WTC11 (cell line): ENCODE measurements at regions not wholly inside any gene's neighbourhood (a gene's known extent, or its start where the extent isn't known, plus 50 kb on each side); places are given as distances from the start of the nearest gene placed in this dataset.

ENCODE experiments used
- ATAC-seq: fragments of 200-7000 bp; cut with Tn5 transposase; 2 replicates; pipeline ENCODE4 v1.10.0; 2021; ENCODE audit warnings: mild to moderate bottlenecking, moderate library complexity
- CTCF ChIA-PET: fragments of 300-600 bp; sonication (Branson Sonifier 250); formaldehyde crosslinking; loops from one replicate; lab custom pipeline; 2021; ENCODE audit warnings: antibody characterized with exemption; lab: Charles Lee
- POLR2A ChIA-PET: fragments of 350-600 bp; sonication (Branson Sonifier 250); formaldehyde crosslinking; loops from one replicate; lab custom pipeline; 2021; ENCODE audit warnings: antibody characterized with exemption; lab: Charles Lee
- DNase-seq: peaks from one replicate; pipeline ENCODE4 v3.0.0; 2021; ENCODE audit warnings: low spot score
- H3K27ac Mint-ChIP-seq: 2 replicates; pipeline ENCODE4 v1.8.0; 2021; ENCODE audit warnings: mixed read lengths
- H3K27me3 Mint-ChIP-seq: 2 replicates; pipeline ENCODE4 v1.8.0; 2021; ENCODE audit warnings: low read depth, mild to moderate bottlenecking, moderate library complexity, mixed read lengths
- H3K36me3 Mint-ChIP-seq: 2 replicates; pipeline ENCODE4 v1.8.0; 2021; ENCODE audit warnings: mixed read lengths
- H3K4me1 Mint-ChIP-seq: 2 replicates; pipeline ENCODE4 v1.8.0; 2022; ENCODE audit warnings: mixed read lengths
- H3K4me3 Mint-ChIP-seq: 2 replicates; pipeline ENCODE4 v1.8.0; 2021; ENCODE audit warnings: mild to moderate bottlenecking, moderate library complexity, mixed read lengths
- H3K9me3 Mint-ChIP-seq: 2 replicates; pipeline ENCODE4 v1.8.0; 2021; ENCODE audit warnings: mixed read lengths
- CBFB ChIP-seq: sonication (generic); formaldehyde crosslinking; IDR thresholded peaks from 2 replicates; pipeline ENCODE4 v1.8.1; 2022; ENCODE audit warnings: mild to moderate bottlenecking, low read depth, missing genetic modification reagents
- GTF2I ChIP-seq: fragments of 250-450 bp; sonication (Bioruptor Pico); conservative IDR thresholded peaks from 2 replicates; pipeline ENCODE4 v1.4.0; 2021; ENCODE audit warnings: mild to moderate bottlenecking
- JUN ChIP-seq: sonication (generic); formaldehyde crosslinking; IDR thresholded peaks from 2 replicates; pipeline ENCODE4 v1.8.0; 2023; ENCODE audit warnings: mild to moderate bottlenecking, missing genetic modification reagents
- NFATC4 ChIP-seq: fragments of 250-450 bp; sonication (Bioruptor Pico); IDR thresholded peaks from 2 replicates; pipeline ENCODE4 v1.9.0; 2021; ENCODE audit warnings: mild to moderate bottlenecking
- NR1H2 ChIP-seq: sonication (generic); formaldehyde crosslinking; IDR thresholded peaks from 2 replicates; pipeline ENCODE4 v1.9.0; 2021; ENCODE audit warnings: mild to moderate bottlenecking, moderate library complexity, missing genetic modification reagents
- NR3C1 ChIP-seq: sonication (generic); formaldehyde crosslinking; conservative IDR thresholded peaks from 2 replicates; pipeline ENCODE4 v1.8.1; 2023; ENCODE audit warnings: low read depth, mild to moderate bottlenecking, missing genetic modification reagents
- SOX15 ChIP-seq: fragments of 250-450 bp; sonication (Bioruptor Pico); IDR thresholded peaks from 2 replicates; pipeline ENCODE4 v1.9.0; 2021; ENCODE audit warnings: mild to moderate bottlenecking
- TCF7 ChIP-seq: sonication (generic); formaldehyde crosslinking; IDR thresholded peaks from 2 replicates; pipeline ENCODE4 v1.8.0; 2022; ENCODE audit warnings: mild to moderate bottlenecking, low read depth, missing genetic modification reagents, moderate library complexity
- ZNF138 ChIP-seq: sonication (generic); formaldehyde crosslinking; conservative IDR thresholded peaks from 2 replicates; pipeline ENCODE4 v1.8.1; 2022; ENCODE audit warnings: mild to moderate bottlenecking, moderate library complexity, missing genetic modification reagents
- ZNF671 ChIP-seq: fragments of 250-450 bp; sonication (Bioruptor Pico); IDR thresholded peaks from 2 replicates; pipeline ENCODE4 v1.8.0; 2021; ENCODE audit warnings: mild to moderate bottlenecking
- TF ChIP-seq, protein P1 (sequence below): sonication (generic); formaldehyde crosslinking; IDR thresholded peaks from 2 replicates; pipeline ENCODE4 v1.8.0; 2023; ENCODE audit warnings: mild to moderate bottlenecking, missing genetic modification reagents
- TF ChIP-seq, protein P2 (sequence below): sonication (generic); formaldehyde crosslinking; conservative IDR thresholded peaks from 2 replicates; pipeline ENCODE4 v1.8.1; 2023; ENCODE audit warnings: mild to moderate bottlenecking, low read depth, missing genetic modification reagents, moderate library complexity
- TF ChIP-seq, protein P3 (sequence below): fragments of 250-450 bp; sonication (Bioruptor Pico); IDR thresholded peaks from 2 replicates; pipeline ENCODE4 v1.9.0; 2021; ENCODE audit warnings: mild to moderate bottlenecking

DNA sequence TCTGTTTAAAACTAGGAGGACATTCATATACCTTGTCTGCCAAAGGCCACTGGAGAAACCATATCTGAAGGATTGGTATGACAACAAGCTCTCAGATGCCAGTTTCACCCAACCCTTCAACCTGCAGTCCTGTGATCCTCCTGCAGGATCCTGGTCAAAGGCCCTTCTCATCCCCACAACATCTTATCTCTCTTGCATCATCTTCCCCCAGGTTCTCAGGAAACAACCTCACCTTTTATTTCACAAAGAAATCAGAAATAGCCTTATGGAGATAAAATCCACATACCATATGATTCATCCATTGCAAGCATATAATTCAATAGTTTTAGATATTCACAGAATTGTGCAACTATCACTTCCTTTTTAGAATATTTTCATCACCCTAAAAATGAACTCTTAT is 104.0 kb upstream of the DSCAM start:
- peaks cover 8% of the 10 kb centered on the region for H3K27me3 Mint-ChIP-seq
- peaks cover 20% of the 10 kb centered on the region for H3K4me1 Mint-ChIP-seq
- POLR2A ChIA-PET: no interaction called here
- DNase-seq (no peak), ATAC-seq (no peak)
- TF ChIP-seq, protein P1, sequence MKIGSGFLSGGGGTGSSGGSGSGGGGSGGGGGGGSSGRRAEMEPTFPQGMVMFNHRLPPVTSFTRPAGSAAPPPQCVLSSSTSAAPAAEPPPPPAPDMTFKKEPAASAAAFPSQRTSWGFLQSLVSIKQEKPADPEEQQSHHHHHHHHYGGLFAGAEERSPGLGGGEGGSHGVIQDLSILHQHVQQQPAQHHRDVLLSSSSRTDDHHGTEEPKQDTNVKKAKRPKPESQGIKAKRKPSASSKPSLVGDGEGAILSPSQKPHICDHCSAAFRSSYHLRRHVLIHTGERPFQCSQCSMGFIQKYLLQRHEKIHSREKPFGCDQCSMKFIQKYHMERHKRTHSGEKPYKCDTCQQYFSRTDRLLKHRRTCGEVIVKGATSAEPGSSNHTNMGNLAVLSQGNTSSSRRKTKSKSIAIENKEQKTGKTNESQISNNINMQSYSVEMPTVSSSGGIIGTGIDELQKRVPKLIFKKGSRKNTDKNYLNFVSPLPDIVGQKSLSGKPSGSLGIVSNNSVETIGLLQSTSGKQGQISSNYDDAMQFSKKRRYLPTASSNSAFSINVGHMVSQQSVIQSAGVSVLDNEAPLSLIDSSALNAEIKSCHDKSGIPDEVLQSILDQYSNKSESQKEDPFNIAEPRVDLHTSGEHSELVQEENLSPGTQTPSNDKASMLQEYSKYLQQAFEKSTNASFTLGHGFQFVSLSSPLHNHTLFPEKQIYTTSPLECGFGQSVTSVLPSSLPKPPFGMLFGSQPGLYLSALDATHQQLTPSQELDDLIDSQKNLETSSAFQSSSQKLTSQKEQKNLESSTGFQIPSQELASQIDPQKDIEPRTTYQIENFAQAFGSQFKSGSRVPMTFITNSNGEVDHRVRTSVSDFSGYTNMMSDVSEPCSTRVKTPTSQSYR: no peak
- no peak for TF ChIP-seq NFATC4
- no peak for TF ChIP-seq SOX15 (CRISPR knock-in tag)
- TF ChIP-seq ZNF671 (CRISPR knock-in tag): no peak
- no peak for TF ChIP-seq GTF2I (CRISPR knock-in tag)
- no peak for TF ChIP-seq TCF7 (CRISPR knock-in tag)
- TF ChIP-seq, protein P2, sequence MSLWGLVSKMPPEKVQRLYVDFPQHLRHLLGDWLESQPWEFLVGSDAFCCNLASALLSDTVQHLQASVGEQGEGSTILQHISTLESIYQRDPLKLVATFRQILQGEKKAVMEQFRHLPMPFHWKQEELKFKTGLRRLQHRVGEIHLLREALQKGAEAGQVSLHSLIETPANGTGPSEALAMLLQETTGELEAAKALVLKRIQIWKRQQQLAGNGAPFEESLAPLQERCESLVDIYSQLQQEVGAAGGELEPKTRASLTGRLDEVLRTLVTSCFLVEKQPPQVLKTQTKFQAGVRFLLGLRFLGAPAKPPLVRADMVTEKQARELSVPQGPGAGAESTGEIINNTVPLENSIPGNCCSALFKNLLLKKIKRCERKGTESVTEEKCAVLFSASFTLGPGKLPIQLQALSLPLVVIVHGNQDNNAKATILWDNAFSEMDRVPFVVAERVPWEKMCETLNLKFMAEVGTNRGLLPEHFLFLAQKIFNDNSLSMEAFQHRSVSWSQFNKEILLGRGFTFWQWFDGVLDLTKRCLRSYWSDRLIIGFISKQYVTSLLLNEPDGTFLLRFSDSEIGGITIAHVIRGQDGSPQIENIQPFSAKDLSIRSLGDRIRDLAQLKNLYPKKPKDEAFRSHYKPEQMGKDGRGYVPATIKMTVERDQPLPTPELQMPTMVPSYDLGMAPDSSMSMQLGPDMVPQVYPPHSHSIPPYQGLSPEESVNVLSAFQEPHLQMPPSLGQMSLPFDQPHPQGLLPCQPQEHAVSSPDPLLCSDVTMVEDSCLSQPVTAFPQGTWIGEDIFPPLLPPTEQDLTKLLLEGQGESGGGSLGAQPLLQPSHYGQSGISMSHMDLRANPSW (CRISPR knock-in tag): no peak
- TF ChIP-seq JUN (CRISPR knock-in tag): no peak
- no peak for TF ChIP-seq NR3C1 (CRISPR knock-in tag)
- TF ChIP-seq, protein P3, sequence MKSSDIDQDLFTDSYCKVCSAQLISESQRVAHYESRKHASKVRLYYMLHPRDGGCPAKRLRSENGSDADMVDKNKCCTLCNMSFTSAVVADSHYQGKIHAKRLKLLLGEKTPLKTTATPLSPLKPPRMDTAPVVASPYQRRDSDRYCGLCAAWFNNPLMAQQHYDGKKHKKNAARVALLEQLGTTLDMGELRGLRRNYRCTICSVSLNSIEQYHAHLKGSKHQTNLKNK: no peak
- CTCF ChIA-PET: interaction anchor here (1.1 kb wide), 1 partner anchor 94 kb away, joined by 3 read pairs; no protein-coding TSS in a partner anchor
- no peak overlapping the region for H3K4me3 Mint-ChIP-seq
- H3K9me3 Mint-ChIP-seq: peaks cover 25% of the 10 kb centered on the region
- no peak overlapping the region for H3K27ac Mint-ChIP-seq
- H3K36me3 Mint-ChIP-seq: peaks cover 14% of the 10 kb centered on the region

DNA sequence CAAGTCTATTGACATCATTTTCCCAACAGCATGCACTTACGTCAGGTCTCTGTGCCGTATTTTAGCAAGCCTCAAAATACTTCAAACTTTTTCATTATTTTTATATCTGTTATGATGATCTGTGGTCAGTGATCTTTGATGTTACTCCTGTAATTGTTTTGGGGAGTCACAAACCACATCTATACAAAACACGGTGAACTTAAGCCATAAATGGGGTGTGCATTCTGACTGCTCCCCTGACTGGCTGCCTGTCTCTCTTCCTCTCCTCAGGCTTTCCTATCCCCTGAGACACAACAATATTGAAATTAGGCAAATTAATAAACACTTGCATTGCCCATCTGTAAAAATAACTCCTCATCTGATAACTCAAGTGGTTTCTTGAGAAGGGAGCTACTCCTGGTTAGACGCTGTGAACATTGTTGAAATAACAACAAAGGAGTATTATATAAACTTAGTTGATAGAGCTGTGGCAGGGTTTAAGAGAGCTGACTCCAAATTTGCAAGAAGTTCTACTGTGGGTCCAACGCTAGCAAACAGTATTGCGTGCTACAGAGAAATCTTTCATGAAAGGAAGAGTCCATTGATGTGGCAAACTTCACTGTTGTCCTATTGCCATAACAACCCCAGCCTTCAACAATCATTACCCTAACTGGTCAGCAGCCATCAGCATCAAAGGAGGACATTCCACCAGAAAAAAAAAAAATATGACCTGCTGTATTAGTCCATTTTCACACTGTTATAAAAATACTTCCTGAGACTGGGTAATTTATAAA is 105.8 kb upstream of the DSCAM start:
- TF ChIP-seq ZNF138 (CRISPR knock-in tag): no peak
- no peak for TF ChIP-seq CBFB (CRISPR knock-in tag)
- Mint-ChIP-seq H3K36me3 (peaks cover 27% of the 10 kb centered on the region), H3K4me1 (peaks cover 11% of the 10 kb centered on the region), H3K27me3 (peaks cover 8% of the 10 kb centered on the region), H3K9me3 (peaks cover 40% of the 10 kb centered on the region), H3K4me3 (no peak overlapping the region), H3K27ac (no peak overlapping the region)
- ATAC-seq: no peak
- no peak for DNase-seq
- CTCF ChIA-PET: no interaction called here
- POLR2A ChIA-PET: no interaction called here

DNA sequence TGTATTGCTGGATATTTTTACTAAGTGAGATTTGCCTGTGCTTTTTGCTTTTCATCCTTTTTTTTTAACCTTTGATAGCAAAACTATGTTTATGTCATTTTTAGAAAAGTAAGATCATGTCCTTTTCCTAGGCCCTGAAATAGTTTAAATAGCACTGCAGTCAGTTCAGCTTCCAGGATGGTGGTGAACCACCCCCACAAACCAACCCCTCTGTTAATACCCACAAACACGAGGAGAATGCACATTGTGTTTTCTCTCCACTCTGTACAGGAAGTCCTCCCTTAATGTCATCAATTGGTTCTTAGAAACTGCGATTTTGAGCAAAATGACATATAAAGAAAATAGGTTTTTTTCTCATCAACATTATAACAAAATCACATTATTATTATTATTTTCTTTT is 117.7 kb upstream of the DSCAM start:
- DNase-seq: no peak
- Mint-ChIP-seq H3K27ac (no peak overlapping the region), H3K9me3 (peaks cover 16% of the 10 kb centered on the region), H3K36me3 (peaks cover 8% of the 10 kb centered on the region; the same call in 1 of the 2 replicates), H3K4me3 (no peak overlapping the region), H3K4me1 (peaks cover 35% of the 10 kb centered on the region), H3K27me3 (no peaks in the 10 kb centered on the region)
- ATAC-seq: no peak
- ChIA-PET POLR2A (no interaction called here), CTCF (no interaction called here)
- no peak for TF ChIP-seq NR1H2 (CRISPR knock-in tag)
- TF ChIP-seq, protein P3: no peak
